ENCODE measurements at regions not wholly inside any gene's neighbourhood (a gene's known extent, or its start where the extent isn't known, plus 50 kb on each side); places are given as distances from the start of the nearest gene placed in this dataset.
"Not testable (repeated sequence)": the region's sequence is repeated elsewhere in the genome, so short reads cannot be mapped to it uniquely, and the experiment has no call there.

- TF ChIP-seq MXD4 (CRISPR knock-in tag; IDR thresholded peaks at IDR 0.05; ENCODE audit: borderline replicate concordance): no peak
- TF ChIP-seq NR2C2 (CRISPR knock-in tag; IDR thresholded peaks at IDR 0.05): no peak
- no peak for TF ChIP-seq NR3C1 (CRISPR knock-in tag; conservative IDR thresholded peaks at IDR 0.05; ENCODE audit: low read depth)
- no peak for TF ChIP-seq SOX15 (CRISPR knock-in tag; IDR thresholded peaks at IDR 0.05)
- TF ChIP-seq CDX4 (CRISPR knock-in tag; IDR thresholded peaks at IDR 0.05; ENCODE audit: borderline replicate concordance): no peak
- no peak for TF ChIP-seq E2F5 (CRISPR knock-in tag; IDR thresholded peaks at IDR 0.05)
- TF ChIP-seq NFYB (CRISPR knock-in tag; conservative IDR thresholded peaks at IDR 0.05; ENCODE audit: low read depth): no peak
- TF ChIP-seq ATF6 (CRISPR knock-in tag; IDR thresholded peaks at IDR 0.05): no peak
- no peak for TF ChIP-seq IRF1 (CRISPR knock-in tag; IDR thresholded peaks at IDR 0.05)
- no peak for TF ChIP-seq ARID4B (CRISPR knock-in tag; IDR thresholded peaks at IDR 0.05; ENCODE audit: borderline replicate concordance)
- TF ChIP-seq SMAD3 (CRISPR knock-in tag; IDR thresholded peaks at IDR 0.05; ENCODE audit: borderline replicate concordance): no peak
Observed at GRCh38 chr10:4270116-4270515, 485.1 kb upstream of the KLF6 start (continued).

- H3K4me1 Mint-ChIP-seq; CTCF ChIA-PET; H3K27me3 Mint-ChIP-seq (ENCODE audit: low read depth): not testable (repeated sequence)
Observed at GRCh38 chr10:4268490-4268889, 483.5 kb upstream of the KLF6 start.

GRCh38 chr10:4267086-4267773 is 482.2 kb upstream of the KLF6 start:
- DNase-seq (ENCODE audit: low spot score) (no peak), ATAC-seq (no peak)
- POLR2A ChIA-PET: no interaction called here
- peaks cover 37% of the 10 kb centered on the region for H3K9me3 Mint-ChIP-seq
- peaks cover 22% of the 10 kb centered on the region for H3K36me3 Mint-ChIP-seq
- H3K4me1 Mint-ChIP-seq: no peaks in the 10 kb centered on the region
- no peak overlapping the region for H3K27ac Mint-ChIP-seq
- no peak overlapping the region for H3K4me3 Mint-ChIP-seq
- CTCF ChIA-PET: no interaction called here
- H3K27me3 Mint-ChIP-seq (ENCODE audit: low read depth): no peaks in the 10 kb centered on the region
- no peak for TF ChIP-seq MLX (CRISPR knock-in tag; IDR thresholded peaks at IDR 0.05)
- TF ChIP-seq ZNF512 (CRISPR knock-in tag; IDR thresholded peaks at IDR 0.05; ENCODE audit: borderline replicate concordance): no peak
- TF ChIP-seq NR1H2 (CRISPR knock-in tag; IDR thresholded peaks at IDR 0.05): no peak
- TF ChIP-seq ATF2 (CRISPR knock-in tag; IDR thresholded peaks at IDR 0.05; ENCODE audit: borderline replicate concordance, low read depth): no peak
- TF ChIP-seq CREM (CRISPR knock-in tag; IDR thresholded peaks at IDR 0.05): no peak
- TF ChIP-seq KAT7 (CRISPR knock-in tag; IDR thresholded peaks at IDR 0.05; ENCODE audit: borderline replicate concordance): no peak
- no peak for TF ChIP-seq RELA (CRISPR knock-in tag; IDR thresholded peaks at IDR 0.05; ENCODE audit: borderline replicate concordance)
- TF ChIP-seq EMX1 (CRISPR knock-in tag; IDR thresholded peaks at IDR 0.05): no peak
- TF ChIP-seq ZNF219 (CRISPR knock-in tag; IDR thresholded peaks at IDR 0.05; ENCODE audit: borderline replicate concordance): no peak
- TF ChIP-seq SP1 (CRISPR knock-in tag; conservative IDR thresholded peaks at IDR 0.05): no peak

More at GRCh38 chr10:4268490-4268889, 483.5 kb upstream of the KLF6 start:
- H3K4me3 Mint-ChIP-seq; POLR2A ChIA-PET; H3K27ac Mint-ChIP-seq; ATAC-seq; DNase-seq (ENCODE audit: low spot score): not testable (repeated sequence)
- Mint-ChIP-seq H3K36me3 (peaks cover 22% of the 10 kb centered on the region), H3K9me3 (peaks cover 37% of the 10 kb centered on the region)
